COLO829 (cell line): ENCODE measurements at regions not wholly inside any gene's neighbourhood (a gene's known extent, or its start where the extent isn't known, plus 50 kb on each side); places are given as distances from the start of the nearest gene placed in this dataset.

Experiments
- DNase-seq: peaks from one replicate; pipeline ENCODE4 v3.0.0; 2012; ENCODE audit warnings: low spot score

DNA sequence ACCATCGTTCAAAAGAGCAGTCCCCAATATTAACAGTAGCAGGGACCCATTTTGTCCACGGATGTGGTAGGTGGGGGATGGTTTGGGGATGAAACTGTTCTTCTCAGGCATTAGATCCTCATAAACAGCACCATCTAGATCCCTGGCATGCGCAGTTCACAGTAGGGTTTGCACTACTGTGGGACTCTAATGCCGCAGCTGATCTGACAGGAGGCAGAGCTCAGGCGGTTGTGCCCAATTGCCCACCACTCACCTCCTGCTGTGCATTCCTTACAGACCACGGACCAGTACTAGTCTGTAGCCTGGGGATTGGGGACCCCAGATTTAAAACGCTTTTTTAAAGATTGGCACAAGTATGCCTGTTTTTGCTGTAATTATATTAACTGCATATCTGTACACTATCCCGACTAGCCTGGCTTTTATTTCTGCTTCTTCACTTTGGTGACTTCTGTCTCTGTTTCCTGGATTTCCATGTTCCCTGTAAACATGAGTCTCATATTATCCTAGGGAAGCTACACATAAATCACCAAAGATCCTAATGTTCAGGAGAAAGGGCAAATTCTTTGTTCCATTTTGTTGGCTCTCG is 163.3 kb upstream of the AKR1E2 start:
- no peak for DNase-seq

DNA sequence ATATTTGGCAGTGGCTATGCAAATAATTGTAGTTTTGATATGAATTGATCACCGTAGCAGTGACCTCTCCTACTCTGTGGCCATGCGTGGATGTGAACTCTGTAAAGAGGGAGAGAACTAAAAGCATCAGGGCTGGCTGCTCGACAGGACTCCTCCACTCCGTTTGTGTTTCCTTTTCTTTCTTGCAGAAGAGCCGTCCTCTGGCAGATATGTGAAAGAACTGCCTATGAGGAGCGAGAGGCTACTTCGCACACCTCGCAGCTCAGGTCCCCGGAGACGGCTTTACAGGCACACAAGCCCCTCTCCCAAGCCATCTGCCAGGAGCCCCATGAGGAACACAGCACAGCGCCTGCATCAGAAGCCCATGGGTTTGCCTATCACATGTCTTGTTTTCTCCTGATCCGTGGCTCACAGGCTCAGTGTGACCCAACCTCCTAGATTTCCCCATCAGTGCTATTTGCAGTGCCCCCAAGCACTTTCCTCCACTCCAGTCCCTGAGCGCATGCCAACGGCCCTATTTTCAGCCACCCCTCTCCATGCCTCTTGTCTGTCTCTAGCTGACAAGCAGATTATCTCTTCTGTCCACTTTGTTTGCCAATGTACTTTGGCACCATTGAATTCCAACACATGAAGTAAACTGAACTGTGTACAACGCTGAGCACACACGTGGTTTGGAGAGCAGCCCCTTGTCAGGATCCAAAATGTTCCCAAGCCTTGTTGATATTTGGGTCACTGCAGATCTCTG is 164.3 kb upstream of the AKR1E2 start:
- DNase-seq = no peak

DNA sequence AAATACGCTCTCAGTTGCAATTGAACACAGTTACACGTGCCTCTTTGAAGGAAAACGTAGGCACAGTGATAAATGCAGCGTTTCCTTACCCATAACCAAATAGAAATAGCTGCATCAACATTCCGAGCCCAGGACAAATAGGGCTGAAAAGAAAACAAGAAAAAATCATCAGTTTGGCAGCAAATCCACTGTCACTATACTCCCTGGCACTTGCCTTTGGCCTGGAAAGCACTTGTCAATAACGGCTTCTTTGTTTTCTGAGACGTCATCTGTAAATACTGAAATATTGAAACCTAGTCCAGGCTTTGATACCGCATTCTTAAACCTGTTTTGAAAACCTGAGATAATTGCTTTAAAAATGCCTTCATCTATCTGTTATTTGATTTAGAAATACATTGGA is 167.2 kb upstream of the AKR1E2 start:
- no peak for DNase-seq

DNA sequence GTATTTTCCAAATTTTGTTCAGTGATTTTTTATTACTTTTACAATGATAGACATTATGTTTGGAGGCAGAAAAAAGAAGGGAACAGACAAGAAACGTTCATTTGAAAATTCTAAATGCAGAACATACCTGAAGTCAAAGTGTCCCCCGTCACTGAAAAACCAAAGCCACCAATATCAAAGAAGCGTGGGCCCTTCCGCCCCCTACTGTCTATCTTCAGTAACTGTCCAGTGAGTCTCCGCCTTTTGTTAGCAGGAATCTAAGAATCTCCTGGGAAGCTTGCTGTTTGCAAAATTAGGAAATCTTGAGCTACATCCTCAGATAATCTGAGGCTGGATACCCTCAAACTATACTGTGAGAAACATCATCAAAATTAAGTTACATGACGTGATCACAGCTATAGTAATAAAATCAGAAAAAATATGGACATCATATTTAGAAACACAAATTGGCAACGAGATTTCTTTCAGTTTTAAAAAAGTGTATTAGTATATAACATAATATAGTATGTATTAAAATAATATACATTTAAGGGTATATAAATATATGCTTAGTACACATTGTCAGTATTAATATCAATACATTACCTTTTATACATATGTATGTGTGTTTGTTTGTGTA is 169.3 kb upstream of the AKR1E2 start:
- DNase-seq = no peak

DNA sequence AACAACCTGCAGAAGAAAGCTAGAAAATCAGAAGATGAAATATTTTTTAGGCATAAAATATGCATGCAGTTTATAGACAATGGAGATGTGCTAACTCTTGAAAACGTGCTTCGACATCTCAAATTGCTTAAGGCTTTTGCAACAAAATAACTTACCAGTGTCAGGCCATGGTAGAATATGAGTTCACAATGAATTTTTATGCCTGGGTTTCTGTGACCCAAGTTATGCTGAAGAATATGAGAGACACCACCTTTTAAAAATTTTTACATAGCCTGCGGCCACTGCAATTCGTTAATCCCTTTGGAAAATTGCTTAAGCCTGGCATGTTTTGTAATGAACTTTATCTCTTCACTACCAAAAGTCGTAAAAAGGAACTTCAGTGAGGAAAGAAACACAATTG is 170.1 kb upstream of the AKR1E2 start:
- DNase-seq = no peak

DNA sequence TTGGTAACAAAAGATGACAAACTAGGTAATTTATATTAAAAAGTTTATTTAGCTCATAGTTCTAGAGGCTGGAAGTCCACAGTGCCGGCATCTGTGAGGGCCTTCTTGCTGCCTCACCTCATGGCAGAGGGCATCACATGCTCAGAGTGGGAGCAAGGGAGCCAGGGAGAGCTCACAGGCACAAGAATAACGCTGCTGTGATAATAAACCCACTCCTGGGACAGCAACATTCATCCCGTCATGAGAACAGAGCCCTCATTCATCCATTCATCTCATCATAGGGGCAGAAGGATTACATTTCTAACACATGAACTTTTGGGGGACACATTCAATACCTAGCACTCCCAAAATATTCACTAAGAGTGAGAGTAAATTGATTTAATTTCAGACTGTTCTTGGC is 170.6 kb upstream of the AKR1E2 start:
- DNase-seq = peak; percentile 38

DNA sequence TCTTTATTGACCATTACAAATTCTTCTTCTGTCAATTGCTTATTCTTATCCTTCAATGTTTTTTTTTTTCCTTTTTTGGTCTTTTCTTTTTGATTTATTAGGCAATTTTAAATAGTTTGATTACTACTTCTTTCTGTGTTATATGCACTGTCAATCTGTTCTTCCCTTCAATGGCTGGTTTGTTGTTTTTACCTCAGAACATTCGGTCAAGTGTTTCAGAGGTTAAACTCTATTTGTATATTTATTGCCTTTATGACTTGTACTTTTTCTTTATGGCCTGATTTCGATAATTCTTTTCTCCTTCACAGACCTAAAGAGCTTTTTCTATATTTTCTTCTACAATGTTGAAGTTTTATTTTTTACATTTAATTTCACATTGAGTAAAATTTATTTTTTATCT is 171.5 kb upstream of the AKR1E2 start:
- no peak for DNase-seq

DNA sequence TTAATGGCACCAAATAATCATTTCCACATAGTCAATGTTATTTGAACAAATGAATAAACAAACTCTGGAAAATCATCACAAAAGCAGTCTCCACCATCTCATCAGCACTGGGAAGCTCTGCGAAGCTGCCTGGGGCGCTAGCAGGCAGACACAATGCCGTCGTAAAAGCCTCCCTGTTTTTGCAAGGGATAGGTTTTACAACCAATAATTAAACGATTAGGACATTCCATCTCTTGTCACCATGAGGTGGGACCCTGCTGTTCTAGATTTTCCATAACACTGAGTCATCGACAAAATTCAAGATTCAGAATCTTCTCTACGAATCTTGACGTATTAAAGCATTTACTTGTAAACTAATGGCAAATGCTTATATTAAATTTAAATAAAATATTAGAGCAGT is 172.8 kb upstream of the AKR1E2 start:
- no peak for DNase-seq

DNA sequence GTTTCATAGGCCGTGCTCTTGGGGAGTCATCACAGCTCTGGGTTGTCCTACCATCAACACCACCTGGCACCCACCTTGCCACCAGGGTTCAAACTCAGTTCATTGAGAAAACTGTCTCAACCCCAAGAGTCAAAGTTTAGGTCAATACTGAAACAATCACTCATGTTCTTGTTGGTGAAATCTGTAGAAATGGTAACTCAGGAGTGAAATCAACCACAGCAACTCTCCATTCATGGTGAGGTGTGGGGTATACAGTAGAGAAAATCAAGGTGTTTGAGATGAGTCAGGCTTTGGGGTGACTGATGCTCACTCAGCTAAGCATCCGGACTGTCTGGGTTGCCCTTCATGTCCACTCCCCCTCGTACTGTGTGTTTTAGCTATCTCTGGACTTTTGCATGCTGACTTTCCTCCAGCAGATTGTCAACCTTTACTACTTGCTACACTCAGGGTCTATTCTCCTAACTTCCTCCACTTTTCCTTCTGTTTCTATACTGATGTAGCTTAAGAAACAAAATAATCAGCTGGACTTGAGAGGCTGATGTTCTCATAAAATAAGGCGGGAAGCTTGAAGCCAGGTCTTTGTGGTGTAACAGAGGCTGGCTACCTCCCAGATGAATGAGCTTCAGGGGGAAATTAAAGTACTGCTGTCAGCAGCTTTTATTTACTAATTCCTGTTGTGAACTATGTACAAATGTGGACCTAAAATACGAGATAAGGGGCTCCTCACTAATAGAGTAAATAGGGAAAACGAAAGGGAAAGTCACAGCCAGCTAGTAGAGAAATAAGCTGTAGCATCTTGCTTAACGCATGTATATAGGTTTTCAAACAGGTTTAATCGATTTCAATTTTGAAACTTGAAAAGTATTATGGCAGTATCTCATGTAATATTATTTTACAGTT is 173.6 kb upstream of the AKR1E2 start:
- DNase-seq = no peak

DNA sequence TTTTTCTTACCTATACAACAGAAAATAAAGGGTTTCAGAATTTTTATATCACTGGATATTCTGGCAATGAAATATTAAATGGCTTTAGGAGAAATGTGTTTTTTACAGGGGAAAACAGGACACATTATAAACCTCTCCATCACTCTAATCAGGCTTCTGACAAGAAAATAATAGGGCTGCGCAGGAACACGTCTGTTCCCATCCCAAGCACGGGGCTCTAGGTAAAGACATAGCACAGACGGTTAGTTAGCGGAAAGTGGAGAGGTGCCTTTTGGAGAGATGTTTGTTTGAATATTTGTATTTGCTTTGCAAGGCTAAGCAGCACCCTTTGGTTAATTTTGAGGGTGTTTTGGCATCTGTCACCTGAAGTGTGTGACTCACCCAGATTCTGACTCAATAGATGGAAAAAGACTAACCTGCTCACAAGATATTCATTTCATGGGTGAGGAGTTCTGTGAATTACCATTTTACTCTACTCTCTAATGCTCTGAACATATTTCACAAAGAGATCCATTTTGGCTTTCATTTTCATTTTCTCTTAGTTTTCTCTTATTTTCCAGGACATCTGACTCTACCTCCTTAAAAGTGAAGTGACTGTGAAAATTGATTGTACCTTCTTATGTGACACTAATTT is 174.5 kb upstream of the AKR1E2 start:
- no peak for DNase-seq

DNA sequence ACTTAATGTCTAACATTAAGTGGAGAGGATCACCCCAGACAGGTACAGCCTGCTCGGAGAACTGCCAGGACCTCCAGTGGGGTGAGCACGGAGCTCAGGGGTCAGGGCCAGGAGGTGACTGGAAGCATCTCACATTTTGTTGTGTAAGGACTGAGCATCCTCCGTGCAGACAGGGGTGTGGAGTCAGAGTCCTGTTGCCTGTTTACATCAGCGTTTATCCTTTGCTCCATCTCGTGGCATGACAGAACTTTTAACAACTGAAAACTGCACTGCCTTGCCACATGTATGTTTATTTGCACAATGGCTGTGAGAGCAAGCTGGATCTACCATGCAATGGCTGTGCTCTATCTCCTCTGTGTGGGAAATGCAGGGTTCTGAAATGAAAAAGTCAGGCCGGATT is 175.4 kb upstream of the AKR1E2 start:
- DNase-seq = no peak

DNA sequence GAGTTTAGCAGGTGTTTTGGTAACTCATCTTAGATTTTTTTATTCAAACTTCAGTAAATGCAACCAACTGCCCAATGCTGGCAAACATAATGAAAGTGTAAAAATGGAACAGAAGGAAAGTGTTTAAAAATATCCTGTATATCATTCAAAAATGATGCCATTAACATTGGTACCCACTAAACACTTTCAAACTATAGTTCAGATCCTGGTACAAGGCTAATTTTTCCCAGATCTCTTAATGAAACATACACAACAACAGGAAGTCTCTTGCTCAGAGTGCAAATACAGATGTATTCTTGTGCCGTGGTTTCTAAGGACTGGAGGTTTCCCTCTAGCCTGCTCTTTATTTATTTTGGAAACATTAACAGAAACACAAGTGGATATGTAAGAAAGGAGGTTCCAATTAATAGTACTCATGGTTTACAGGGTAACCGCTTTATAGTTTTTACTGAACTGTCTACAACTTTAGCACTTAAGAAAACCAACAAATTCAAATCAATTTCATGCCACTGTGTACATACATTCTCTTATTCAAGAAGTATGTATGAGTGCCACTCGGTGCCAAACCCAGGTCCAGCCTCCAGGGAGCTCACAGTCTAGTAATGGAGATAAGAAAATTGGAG is 176.0 kb upstream of the AKR1E2 start:
- DNase-seq = no peak

DNA sequence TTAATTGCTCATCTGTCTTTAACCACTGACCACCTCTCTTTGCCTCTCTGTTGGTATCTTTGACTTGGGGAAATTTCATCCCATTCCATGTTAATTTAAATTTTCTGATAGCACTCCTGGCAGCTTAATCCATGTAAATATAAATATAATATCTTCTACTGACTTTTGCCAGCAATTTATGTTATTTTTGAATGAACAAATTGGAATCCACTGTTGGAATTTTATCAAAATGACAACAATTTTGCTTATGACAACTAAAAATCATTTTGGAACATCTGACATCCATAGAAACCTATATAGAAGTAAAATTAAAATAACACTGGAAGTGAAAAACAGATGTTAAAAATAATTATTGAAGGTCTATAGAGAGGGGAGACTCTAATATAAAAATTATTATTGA is 176.5 kb upstream of the AKR1E2 start:
- DNase-seq = no peak

DNA sequence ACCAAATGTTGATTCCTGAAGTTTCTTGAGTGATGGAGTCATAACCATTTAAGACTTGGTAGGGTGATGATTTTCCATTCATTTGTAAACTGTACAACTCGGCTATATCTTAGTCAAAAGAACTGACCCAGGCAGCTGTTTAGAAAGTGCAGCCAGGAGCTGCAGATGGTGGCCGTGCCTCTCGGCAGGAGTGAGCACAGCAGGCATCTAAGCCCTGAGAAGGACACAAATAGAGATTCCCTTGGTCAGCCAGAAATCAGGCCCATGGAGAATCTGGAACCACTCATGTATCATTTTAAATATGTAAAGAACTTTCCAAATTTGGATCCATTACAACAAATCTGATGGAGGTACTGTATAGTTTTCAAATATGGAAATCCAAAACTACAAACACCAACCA is 177.0 kb upstream of the AKR1E2 start:
- no peak for DNase-seq

DNA sequence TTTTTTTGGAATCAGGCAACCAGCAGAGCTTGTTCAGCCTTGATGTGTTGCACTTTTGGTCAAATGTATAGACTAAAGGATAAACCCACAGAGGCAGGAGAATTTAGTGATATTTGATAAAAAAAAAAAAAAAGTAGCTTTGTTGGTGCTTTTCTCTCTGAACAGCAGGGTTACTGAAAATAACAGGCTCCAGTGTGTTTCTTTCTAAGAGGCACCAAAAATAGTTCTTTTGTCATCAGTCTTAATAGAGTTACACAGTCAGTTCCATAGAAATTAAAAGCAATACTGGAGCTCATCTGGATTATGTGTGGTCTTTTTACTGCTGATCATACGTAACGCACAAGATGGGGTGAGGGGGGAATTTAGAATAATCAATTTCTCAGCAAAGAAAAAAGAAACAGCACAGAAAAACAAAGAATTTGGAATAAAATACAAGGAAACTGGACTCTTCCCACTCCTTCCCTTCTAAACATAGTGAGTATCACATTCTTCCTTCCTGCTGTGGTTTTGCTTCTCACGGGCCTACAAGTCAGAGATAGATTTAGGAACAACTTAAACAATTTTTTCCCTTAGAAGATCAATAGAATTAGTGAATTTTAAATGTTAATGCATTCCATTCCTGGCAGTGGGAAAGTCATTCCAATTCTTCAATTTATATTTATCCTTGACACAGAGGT is 178.8 kb upstream of the AKR1E2 start:
- DNase-seq = no peak

DNA sequence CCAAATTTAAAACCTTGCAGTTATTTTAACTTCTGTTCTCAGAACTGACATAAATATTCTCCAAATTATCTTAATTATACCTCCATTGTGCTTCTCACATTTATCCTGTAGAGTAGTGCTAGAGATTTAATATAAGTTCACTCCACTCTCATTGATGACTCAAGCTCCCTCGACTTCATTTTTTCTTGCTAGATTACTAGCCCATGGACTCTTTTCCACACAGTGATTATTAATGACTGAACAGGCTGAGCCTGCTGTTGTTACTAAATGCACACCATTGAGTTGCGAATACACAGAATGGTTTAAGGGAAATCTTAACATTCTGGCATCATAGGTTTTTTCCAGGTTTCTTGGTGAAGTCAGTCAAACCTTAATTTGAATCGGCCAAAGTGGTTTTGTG is 179.5 kb upstream of the AKR1E2 start:
- DNase-seq = no peak

DNA sequence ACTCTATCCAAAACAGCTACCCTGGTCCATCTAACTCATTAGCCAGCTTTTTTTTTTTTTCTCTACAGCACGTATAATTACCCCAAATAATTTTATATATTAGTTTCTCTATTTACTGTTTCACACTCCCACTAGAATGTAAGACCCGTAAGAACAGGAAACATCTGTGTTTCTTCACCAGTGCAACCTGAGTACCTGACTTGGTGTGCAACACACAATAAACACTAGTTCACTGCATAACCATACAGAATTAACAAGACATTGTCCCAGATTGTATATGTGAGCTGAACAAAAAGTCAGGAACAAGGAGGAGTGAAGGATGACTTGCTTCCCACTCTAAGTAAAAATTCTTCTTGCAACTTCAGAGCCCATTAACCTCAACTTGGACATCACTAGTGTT is 180.2 kb upstream of the AKR1E2 start:
- DNase-seq = no peak

DNA sequence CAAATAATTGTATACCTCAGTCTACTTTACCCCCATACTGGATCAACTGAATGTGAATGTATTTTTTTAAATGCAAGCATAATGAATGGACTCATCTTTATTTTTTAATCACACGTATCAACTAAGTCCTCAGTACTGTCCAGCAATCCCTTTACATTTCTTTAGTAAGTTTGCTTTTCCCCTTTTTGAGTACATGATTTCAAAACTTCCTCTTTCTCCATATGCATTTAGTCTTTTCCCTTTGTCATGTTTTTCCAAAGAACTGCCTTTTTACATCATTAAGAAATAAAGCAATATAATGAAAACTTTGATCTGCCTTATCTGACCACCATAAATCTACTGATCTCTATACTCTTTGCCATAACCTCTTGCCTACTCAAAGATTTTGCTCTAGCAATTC is 182.5 kb upstream of the AKR1E2 start:
- no peak for DNase-seq

DNA sequence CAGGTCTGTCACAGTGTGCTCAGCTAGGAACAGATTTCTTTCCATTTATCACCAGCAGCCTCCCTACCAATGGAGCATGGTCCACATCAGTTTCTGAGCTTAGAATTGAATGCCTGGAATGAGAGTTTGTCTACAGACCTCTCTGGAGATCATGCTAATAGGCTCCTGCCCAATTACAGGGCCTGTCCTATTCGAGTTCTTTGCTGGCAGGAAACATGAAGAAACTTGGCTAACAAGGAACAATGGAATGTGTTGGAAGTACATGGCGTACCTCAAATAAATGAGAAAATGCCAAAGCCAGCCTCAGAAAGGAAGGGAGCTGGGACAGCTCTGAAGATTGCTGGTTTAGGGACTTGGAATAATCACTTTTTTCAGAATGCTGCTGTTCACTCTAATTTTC is 186.0 kb upstream of the AKR1E2 start:
- no peak for DNase-seq

DNA sequence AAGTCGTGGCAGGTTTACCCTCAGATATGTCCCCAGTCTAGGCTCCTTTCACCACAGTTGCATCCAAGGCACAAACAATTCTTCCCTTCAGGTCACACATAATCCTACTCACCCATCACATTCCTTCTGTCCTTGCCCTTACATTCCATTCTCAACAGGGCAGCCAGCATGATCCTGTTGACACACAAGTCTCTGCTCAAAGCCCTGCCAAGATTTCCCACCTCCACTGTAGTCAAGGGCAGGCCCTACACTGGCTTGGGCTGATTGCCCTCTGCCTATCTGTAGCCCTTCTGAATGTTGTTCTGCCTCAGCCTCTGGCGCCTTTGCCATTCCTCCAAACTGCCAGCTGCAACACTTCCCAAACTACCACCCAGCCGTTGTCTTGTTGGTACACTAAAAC is 187.9 kb upstream of the AKR1E2 start:
- no peak for DNase-seq

DNA sequence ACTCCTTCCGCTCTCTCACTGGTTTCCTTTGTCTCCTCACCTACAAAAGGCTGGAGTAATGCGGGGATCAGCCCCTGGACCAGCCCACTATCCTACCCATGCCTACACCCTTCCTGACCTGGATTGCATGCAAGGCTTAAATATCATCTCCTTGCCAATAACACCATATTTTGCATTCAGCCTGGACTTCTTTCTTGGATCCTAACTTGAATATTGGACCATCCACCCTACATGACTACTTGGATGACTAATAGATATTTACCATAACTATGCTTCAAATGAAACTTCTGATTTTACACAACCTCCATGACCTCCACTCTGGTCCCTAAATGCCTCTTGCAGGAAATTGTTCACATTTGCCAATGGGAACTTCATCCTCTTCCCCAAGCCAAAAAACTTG is 188.3 kb upstream of the AKR1E2 start:
- no peak for DNase-seq
